Loucy (cell line): ENCODE measurements at regions not wholly inside any gene's neighbourhood (a gene's known extent, or its start where the extent isn't known, plus 50 kb on each side); places are given as distances from the start of the nearest gene placed in this dataset.
"Not testable (repeated sequence)": the region's sequence is repeated elsewhere in the genome, so short reads cannot be mapped to it uniquely, and the experiment has no call there.

Source experiments
- H2AFZ ChIP-seq: fragments of 200-600 bp; sonication (generic); 2 replicates; pipeline ENCODE4 v1.6.0; 2016; ENCODE audit warnings: antibody characterized with exemption, mild to moderate bottlenecking, low read length, moderate library complexity
- H3F3A ChIP-seq: fragments of 200-600 bp; 2 replicates; pipeline ENCODE4 v1.6.0; 2016; ENCODE audit warnings: antibody characterized with exemption, low read depth, mild to moderate bottlenecking
- H3K27me3 ChIP-seq: fragments of 200-600 bp; sonication (generic); 2 replicates; pipeline ENCODE4 v1.6.1; 2014; ENCODE audit warnings: low read length, mild to moderate bottlenecking; ENCODE audit not compliant: insufficient read depth, poor library complexity, severe bottlenecking
- H3K36me3 ChIP-seq: fragments of 200-600 bp; sonication (generic); 2 replicates; pipeline ENCODE4 v1.6.1; 2016; ENCODE audit warnings: low read length; ENCODE audit not compliant: insufficient read depth
- H3K4me1 ChIP-seq: fragments of 200-600 bp; sonication (generic); 2 replicates; pipeline ENCODE4 v1.5.1; 2014; ENCODE audit warnings: low read length, mild to moderate bottlenecking; ENCODE audit not compliant: insufficient read depth, poor library complexity, severe bottlenecking
- H3K4me2 ChIP-seq: fragments of 200-600 bp; sonication (generic); 2 replicates; pipeline ENCODE4 v1.6.0; 2014; ENCODE audit warnings: antibody characterized with exemption, low read length, low read depth, mild to moderate bottlenecking; ENCODE audit not compliant: poor library complexity, severe bottlenecking
- H3K4me3 ChIP-seq: fragments of 200-600 bp; sonication (generic); 2 replicates; pipeline ENCODE4 v1.5.1; 2014; ENCODE audit warnings: low read length, mild to moderate bottlenecking, mixed read lengths; ENCODE audit not compliant: poor library complexity, severe bottlenecking
- H3K79me2 ChIP-seq: fragments of 200-600 bp; sonication (generic); 2 replicates; pipeline ENCODE4 v1.6.1; 2014; ENCODE audit warnings: low read length; ENCODE audit not compliant: insufficient read depth
- H3K9ac ChIP-seq: fragments of 200-600 bp; sonication (generic); 2 replicates; pipeline ENCODE4 v1.6.0; 2014; ENCODE audit warnings: mild to moderate bottlenecking, low read depth, low read length, moderate library complexity; ENCODE audit not compliant: poor library complexity, severe bottlenecking
- H3K9me2 ChIP-seq: fragments of 200-600 bp; sonication (generic); replicated peaks from 2 replicates; pipeline ENCODE4 v1.6.1; 2016; ENCODE audit warnings: low read depth, low read length, mixed read lengths
- H3K9me3 ChIP-seq: fragments of 200-600 bp; sonication (generic); 2 replicates; pipeline ENCODE4 v1.6.1; 2014; ENCODE audit warnings: mild to moderate bottlenecking, antibody characterized with exemption, low read length, low read depth; ENCODE audit not compliant: insufficient read depth
- H4K20me1 ChIP-seq: fragments of 200-600 bp; sonication (generic); 2 replicates; pipeline ENCODE4 v1.6.0; 2014; ENCODE audit warnings: antibody characterized with exemption, low read length, mild to moderate bottlenecking; ENCODE audit not compliant: insufficient read depth, poor library complexity, severe bottlenecking
- CTCF ChIP-seq: fragments of 200-600 bp; sonication (generic); conservative IDR thresholded peaks from 2 replicates; pipeline ENCODE4 v1.5.1; 2014; ENCODE audit warnings: mild to moderate bottlenecking, antibody characterized with exemption, low read length
- EZH2phosphoT487 ChIP-seq: fragments of 200-600 bp; IDR thresholded peaks from 2 replicates; pipeline ENCODE4 v1.6.1; 2018; ENCODE audit warnings: antibody characterized with exemption, mild to moderate bottlenecking, moderate library complexity, borderline replicate concordance

- Histone ChIP-seq H3F3A (no peaks in the 10 kb centered on the region), H3K9me3 (no peaks in the 10 kb centered on the region), H3K79me2 (no peaks in the 10 kb centered on the region), H3K27me3 (no peaks in the 10 kb centered on the region), H3K4me2 (no peak overlapping the region), H3K4me3 (no peak overlapping the region), H4K20me1 (no peaks in the 10 kb centered on the region), H3K9ac (no peak overlapping the region), H3K4me1 (no peaks in the 10 kb centered on the region), H3K36me3 (no peaks in the 10 kb centered on the region), H2AFZ (peak overlapping the region; percentile 42; the same call in 1 of the 2 replicates), H3K9me2 (no peaks in the 10 kb centered on the region)
- no peak for TF ChIP-seq EZH2phosphoT487
- TF ChIP-seq CTCF = no peak
Observed at GRCh38 chr1:113207019-113207418, 134.0 kb downstream of the LRIG2 start.

- no peak overlapping the region for H3K4me2 ChIP-seq
- H2AFZ ChIP-seq = 0 out of 2 replicates have a peak overlapping the region, but pooled peaks have one; percentile 42
- TF ChIP-seq CTCF = no peak
- no peak for TF ChIP-seq EZH2phosphoT487
- H3K4me1 ChIP-seq = no peaks in the 10 kb centered on the region
- no peaks in the 10 kb centered on the region for H3K9me2 ChIP-seq
- H3F3A ChIP-seq = no peaks in the 10 kb centered on the region
- no peaks in the 10 kb centered on the region for H3K79me2 ChIP-seq
- no peaks in the 10 kb centered on the region for H4K20me1 ChIP-seq
- H3K4me3 ChIP-seq = no peak overlapping the region
- no peaks in the 10 kb centered on the region for H3K9me3 ChIP-seq
- H3K27me3 ChIP-seq = no peaks in the 10 kb centered on the region
- no peak overlapping the region for H3K9ac ChIP-seq
- H3K36me3 ChIP-seq = no peaks in the 10 kb centered on the region
Observed at GRCh38 chr1:113207457-113207856, 134.5 kb downstream of the LRIG2 start.

- not testable (repeated sequence) for H2AFZ ChIP-seq, H4K20me1 ChIP-seq, H3K4me1 ChIP-seq, H3K4me2 ChIP-seq, H3K79me2 ChIP-seq, H3K4me3 ChIP-seq, H3K36me3 ChIP-seq, H3F3A ChIP-seq, H3K9ac ChIP-seq, H3K9me2 ChIP-seq, H3K27me3 ChIP-seq, H3K9me3 ChIP-seq
Observed at GRCh38 chr1:113208425-113208824, 135.4 kb downstream of the LRIG2 start.

GRCh38 chr1:113210248-113210647, 137.2 kb downstream of the LRIG2 start:
- H3K27me3 ChIP-seq = no peaks in the 10 kb centered on the region
- no peaks in the 10 kb centered on the region for H3F3A ChIP-seq
- H3K9me3 ChIP-seq = peaks cover under 1% of the 10 kb centered on the region; the same call in 1 of the 2 replicates
- H2AFZ ChIP-seq = no peak overlapping the region
- no peak overlapping the region for H3K4me3 ChIP-seq
- TF ChIP-seq CTCF (no peak), EZH2phosphoT487 (no peak)
- H3K9me2 ChIP-seq = no peaks in the 10 kb centered on the region
- H3K9ac ChIP-seq = no peak overlapping the region
- H3K4me2 ChIP-seq = no peak overlapping the region
- H3K79me2 ChIP-seq = no peaks in the 10 kb centered on the region
- no peaks in the 10 kb centered on the region for H3K4me1 ChIP-seq
- H3K36me3 ChIP-seq = no peaks in the 10 kb centered on the region
- H4K20me1 ChIP-seq = no peaks in the 10 kb centered on the region
